GM23338 (cell line): ENCODE measurements at regions not wholly inside any gene's neighbourhood (a gene's known extent, or its start where the extent isn't known, plus 50 kb on each side); places are given as distances from the start of the nearest gene placed in this dataset.

ENCODE experiments used
- ATAC-seq: fragments of 200-7000 bp; cut with Tn5 transposase; 3 replicates; pipeline ENCODE4 v1.9.1; 2020
- DNase-seq: peaks from one replicate; pipeline ENCODE4 v3.0.0-alpha.2; 2015; ENCODE audit warnings: low spot score
- H2AFZ ChIP-seq: fragments of 200-600 bp; sonication (generic); 2 replicates; pipeline ENCODE4 v1.8.0; 2016; ENCODE audit warnings: antibody characterized with exemption, mild to moderate bottlenecking, moderate library complexity
- H3F3A ChIP-seq: fragments of 200-600 bp; sonication (generic); replicated peaks from 2 replicates; pipeline ENCODE4 v1.8.0; 2017; ENCODE audit warnings: antibody characterized with exemption, mixed run types, low read depth
- H3K27ac ChIP-seq: fragments of 200-600 bp; sonication (generic); 2 replicates; pipeline ENCODE4 v1.6.1; 2016; ENCODE audit warnings: low read depth
- H3K27me3 ChIP-seq: fragments of 200-600 bp; sonication (generic); 2 replicates; pipeline ENCODE4 v1.8.0; 2016; ENCODE audit warnings: mild to moderate bottlenecking, mixed run types, moderate library complexity; ENCODE audit not compliant: insufficient read depth
- H3K36me3 ChIP-seq: fragments of 200-600 bp; sonication (generic); 2 replicates; pipeline ENCODE4 v1.8.0; 2016; ENCODE audit warnings: mild to moderate bottlenecking; ENCODE audit not compliant: insufficient read depth
- H3K4me1 ChIP-seq: fragments of 200-600 bp; sonication (generic); 2 replicates; pipeline ENCODE4 v1.8.0; 2016; ENCODE audit warnings: mild to moderate bottlenecking, moderate library complexity; ENCODE audit not compliant: insufficient read depth
- H3K4me2 ChIP-seq: fragments of 200-600 bp; sonication (generic); 2 replicates; pipeline ENCODE4 v1.7.1; 2017; ENCODE audit warnings: mixed run types
- H3K4me3 ChIP-seq: fragments of 200-600 bp; sonication (generic); 2 replicates; pipeline ENCODE4 v1.6.1; 2016; ENCODE audit warnings: mixed run types
- H3K79me2 ChIP-seq: fragments of 200-600 bp; sonication (generic); replicated peaks from 2 replicates; pipeline ENCODE4 v1.8.0; 2017; ENCODE audit warnings: mild to moderate bottlenecking; ENCODE audit not compliant: insufficient read depth
- H3K9me2 ChIP-seq: fragments of 200-600 bp; sonication (generic); 2 replicates; pipeline ENCODE4 v1.8.0; 2017; ENCODE audit not compliant: insufficient read depth
- H4K20me1 ChIP-seq: fragments of 200-600 bp; sonication (generic); replicated peaks from 2 replicates; pipeline ENCODE4 v1.8.0; 2017; ENCODE audit warnings: mild to moderate bottlenecking; ENCODE audit not compliant: insufficient read depth
- H3K27ac Mint-ChIP-seq: 2 replicates; pipeline ENCODE4 v1.8.0; 2020; ENCODE audit warnings: inconsistent platforms, mild to moderate bottlenecking, moderate library complexity, mixed read lengths
- H3K27me3 Mint-ChIP-seq: 3 replicates; pipeline ENCODE4 v1.8.0; 2022; ENCODE audit warnings: low read depth, mild to moderate bottlenecking, moderate library complexity, mixed read lengths, inconsistent platforms; ENCODE audit not compliant: insufficient read depth, poor library complexity
- H3K36me3 Mint-ChIP-seq: 3 replicates; pipeline ENCODE4 v1.8.0; 2021; ENCODE audit warnings: low read depth, mild to moderate bottlenecking, inconsistent platforms, moderate library complexity, mixed read lengths
- H3K4me1 Mint-ChIP-seq: 3 replicates; pipeline ENCODE4 v1.8.0; 2020; ENCODE audit warnings: mild to moderate bottlenecking, inconsistent platforms, mixed read lengths
- H3K4me3 Mint-ChIP-seq: 3 replicates; pipeline ENCODE4 v1.8.0; 2021; ENCODE audit warnings: moderate library complexity, mild to moderate bottlenecking, inconsistent platforms, mixed read lengths
- H3K9me3 Mint-ChIP-seq: 3 replicates; pipeline ENCODE4 v1.8.0; 2020; ENCODE audit warnings: moderate library complexity, mild to moderate bottlenecking, inconsistent platforms, mixed read lengths
- EZH2phosphoT487 ChIP-seq: fragments of 200-600 bp; sonication (generic); IDR thresholded peaks from one replicate; pipeline ENCODE4 v1.8.1; 2018; ENCODE audit warnings: antibody characterized with exemption; ENCODE audit not compliant: unreplicated experiment
- POLR2AphosphoS5 ChIP-seq: IDR thresholded peaks from 2 replicates; pipeline ENCODE4 v1.6.1; 2016; ENCODE audit warnings: antibody characterized with exemption, low read depth
- STAT1 ChIP-seq: IDR thresholded peaks from one replicate; pipeline ENCODE4 v1.6.1; 2016; ENCODE audit warnings: antibody characterized with exemption; ENCODE audit not compliant: unreplicated experiment
- TF ChIP-seq, protein P1 (sequence below): fragments of 250-450 bp; sonication (Bioruptor Pico); IDR thresholded peaks from 2 replicates; pipeline ENCODE4 v1.5.0; 2020; ENCODE audit warnings: mild to moderate bottlenecking, moderate library complexity
- TF ChIP-seq, protein P2 (sequence below), 2 experiments: fragments of 200-600 bp in 1 of 2; sonication (generic) in 1 of 2; conservative IDR thresholded peaks; 2 replicates each; pipeline versions ENCODE4 v1.5.1 to v1.6.1; 2016 to 2017; ENCODE audit warnings: antibody characterized with exemption in 2 of 2, low read depth in 2 of 2, mild to moderate bottlenecking in 2 of 2, moderate library complexity in 1 of 2
- TF ChIP-seq, protein P3 (sequence below): IDR thresholded peaks from 2 replicates; pipeline ENCODE4 v1.6.1; 2016; ENCODE audit warnings: antibody characterized with exemption

DNA sequence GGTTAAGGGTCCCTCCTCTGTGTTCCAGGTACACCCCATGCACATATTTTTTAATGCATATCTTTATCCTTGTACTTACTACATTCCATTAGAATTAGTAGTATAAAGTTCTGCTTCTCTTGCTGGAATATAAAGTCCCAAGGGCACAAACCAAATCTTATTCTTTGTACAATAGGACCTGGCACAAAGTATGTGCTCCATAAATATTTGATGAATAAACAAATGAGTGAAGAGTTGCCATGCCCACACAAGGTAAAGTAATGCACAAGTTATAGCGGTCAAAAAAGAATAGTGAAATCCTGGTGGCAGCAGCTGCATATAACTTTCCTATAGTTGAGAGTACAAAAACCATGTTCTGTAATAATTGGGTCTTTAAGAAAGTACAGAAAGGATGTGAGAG is 82.1 kb upstream of the BMP4 start (continued):
- TF ChIP-seq, protein P1, sequence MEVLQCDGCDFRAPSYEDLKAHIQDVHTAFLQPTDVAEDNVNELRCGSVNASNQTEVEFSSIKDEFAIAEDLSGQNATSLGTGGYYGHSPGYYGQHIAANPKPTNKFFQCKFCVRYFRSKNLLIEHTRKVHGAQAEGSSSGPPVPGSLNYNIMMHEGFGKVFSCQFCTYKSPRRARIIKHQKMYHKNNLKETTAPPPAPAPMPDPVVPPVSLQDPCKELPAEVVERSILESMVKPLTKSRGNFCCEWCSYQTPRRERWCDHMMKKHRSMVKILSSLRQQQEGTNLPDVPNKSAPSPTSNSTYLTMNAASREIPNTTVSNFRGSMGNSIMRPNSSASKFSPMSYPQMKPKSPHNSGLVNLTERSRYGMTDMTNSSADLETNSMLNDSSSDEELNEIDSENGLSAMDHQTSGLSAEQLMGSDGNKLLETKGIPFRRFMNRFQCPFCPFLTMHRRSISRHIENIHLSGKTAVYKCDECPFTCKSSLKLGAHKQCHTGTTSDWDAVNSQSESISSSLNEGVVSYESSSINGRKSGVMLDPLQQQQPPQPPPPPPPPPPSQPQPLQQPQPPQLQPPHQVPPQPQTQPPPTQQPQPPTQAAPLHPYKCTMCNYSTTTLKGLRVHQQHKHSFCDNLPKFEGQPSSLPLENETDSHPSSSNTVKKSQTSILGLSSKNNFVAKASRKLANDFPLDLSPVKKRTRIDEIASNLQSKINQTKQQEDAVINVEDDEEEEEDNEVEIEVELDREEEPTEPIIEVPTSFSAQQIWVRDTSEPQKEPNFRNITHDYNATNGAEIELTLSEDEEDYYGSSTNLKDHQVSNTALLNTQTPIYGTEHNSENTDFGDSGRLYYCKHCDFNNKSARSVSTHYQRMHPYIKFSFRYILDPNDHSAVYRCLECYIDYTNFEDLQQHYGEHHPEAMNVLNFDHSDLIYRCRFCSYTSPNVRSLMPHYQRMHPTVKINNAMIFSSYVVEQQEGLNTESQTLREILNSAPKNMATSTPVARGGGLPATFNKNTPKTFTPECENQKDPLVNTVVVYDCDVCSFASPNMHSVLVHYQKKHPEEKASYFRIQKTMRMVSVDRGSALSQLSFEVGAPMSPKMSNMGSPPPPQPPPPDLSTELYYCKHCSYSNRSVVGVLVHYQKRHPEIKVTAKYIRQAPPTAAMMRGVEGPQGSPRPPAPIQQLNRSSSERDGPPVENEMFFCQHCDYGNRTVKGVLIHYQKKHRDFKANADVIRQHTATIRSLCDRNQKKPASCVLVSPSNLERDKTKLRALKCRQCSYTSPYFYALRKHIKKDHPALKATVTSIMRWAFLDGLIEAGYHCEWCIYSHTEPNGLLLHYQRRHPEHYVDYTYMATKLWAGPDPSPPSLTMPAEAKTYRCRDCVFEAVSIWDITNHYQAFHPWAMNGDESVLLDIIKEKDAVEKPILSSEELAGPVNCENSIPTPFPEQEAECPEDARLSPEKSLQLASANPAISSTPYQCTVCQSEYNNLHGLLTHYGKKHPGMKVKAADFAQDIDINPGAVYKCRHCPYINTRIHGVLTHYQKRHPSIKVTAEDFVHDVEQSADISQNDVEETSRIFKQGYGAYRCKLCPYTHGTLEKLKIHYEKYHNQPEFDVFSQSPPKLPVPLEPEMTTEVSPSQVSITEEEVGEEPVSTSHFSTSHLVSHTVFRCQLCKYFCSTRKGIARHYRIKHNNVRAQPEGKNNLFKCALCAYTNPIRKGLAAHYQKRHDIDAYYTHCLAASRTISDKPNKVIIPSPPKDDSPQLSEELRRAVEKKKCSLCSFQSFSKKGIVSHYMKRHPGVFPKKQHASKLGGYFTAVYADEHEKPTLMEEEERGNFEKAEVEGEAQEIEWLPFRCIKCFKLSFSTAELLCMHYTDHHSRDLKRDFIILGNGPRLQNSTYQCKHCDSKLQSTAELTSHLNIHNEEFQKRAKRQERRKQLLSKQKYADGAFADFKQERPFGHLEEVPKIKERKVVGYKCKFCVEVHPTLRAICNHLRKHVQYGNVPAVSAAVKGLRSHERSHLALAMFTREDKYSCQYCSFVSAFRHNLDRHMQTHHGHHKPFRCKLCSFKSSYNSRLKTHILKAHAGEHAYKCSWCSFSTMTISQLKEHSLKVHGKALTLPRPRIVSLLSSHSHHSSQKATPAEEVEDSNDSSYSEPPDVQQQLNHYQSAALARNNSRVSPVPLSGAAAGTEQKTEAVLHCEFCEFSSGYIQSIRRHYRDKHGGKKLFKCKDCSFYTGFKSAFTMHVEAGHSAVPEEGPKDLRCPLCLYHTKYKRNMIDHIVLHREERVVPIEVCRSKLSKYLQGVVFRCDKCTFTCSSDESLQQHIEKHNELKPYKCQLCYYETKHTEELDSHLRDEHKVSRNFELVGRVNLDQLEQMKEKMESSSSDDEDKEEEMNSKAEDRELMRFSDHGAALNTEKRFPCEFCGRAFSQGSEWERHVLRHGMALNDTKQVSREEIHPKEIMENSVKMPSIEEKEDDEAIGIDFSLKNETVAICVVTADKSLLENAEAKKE (CRISPR knock-in tag) = no peak
- TF ChIP-seq STAT1 = no peak
- TF ChIP-seq, protein P2, sequence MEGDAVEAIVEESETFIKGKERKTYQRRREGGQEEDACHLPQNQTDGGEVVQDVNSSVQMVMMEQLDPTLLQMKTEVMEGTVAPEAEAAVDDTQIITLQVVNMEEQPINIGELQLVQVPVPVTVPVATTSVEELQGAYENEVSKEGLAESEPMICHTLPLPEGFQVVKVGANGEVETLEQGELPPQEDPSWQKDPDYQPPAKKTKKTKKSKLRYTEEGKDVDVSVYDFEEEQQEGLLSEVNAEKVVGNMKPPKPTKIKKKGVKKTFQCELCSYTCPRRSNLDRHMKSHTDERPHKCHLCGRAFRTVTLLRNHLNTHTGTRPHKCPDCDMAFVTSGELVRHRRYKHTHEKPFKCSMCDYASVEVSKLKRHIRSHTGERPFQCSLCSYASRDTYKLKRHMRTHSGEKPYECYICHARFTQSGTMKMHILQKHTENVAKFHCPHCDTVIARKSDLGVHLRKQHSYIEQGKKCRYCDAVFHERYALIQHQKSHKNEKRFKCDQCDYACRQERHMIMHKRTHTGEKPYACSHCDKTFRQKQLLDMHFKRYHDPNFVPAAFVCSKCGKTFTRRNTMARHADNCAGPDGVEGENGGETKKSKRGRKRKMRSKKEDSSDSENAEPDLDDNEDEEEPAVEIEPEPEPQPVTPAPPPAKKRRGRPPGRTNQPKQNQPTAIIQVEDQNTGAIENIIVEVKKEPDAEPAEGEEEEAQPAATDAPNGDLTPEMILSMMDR (conservative IDR thresholded peaks at IDR 0.05; ENCODE audit: low read depth in 2 of 2) = no peak
- no peak for TF ChIP-seq EZH2phosphoT487

DNA sequence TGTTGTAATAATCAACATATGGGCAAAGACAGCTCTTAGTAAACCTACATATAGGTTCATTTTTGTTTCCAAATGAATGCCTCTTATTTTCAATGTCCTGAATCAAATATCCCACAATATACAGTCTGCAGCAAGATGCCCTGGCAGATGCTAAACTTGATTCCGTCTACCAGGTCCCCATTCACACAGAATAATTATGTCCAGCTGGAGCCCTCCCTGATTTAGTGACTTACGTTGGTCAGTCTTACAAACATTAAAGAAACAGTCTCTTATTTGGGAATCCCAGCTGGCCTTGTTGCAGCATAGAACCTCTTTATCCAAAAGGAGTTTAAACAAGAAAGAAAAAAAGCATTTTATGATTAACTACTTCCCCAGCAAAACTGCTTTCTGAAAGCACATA is 82.7 kb upstream of the BMP4 start:
- no peaks in the 10 kb centered on the region for H4K20me1 ChIP-seq
- H3F3A ChIP-seq = no peaks in the 10 kb centered on the region
- DNase-seq = no peak
- H3K4me2 ChIP-seq = no peak overlapping the region
- no peaks in the 10 kb centered on the region for H3K9me2 ChIP-seq
- Mint-ChIP-seq H3K9me3 (peaks cover 14% of the 10 kb centered on the region), H3K4me1 (no peaks in the 10 kb centered on the region; the same call in 1 of the 3 replicates), H3K27ac (no peak overlapping the region), H3K36me3 (peaks cover 9% of the 10 kb centered on the region), H3K27me3 (no peaks in the 10 kb centered on the region), H3K4me3 (no peak overlapping the region)
- H2AFZ ChIP-seq = no peak overlapping the region
- H3K4me1 ChIP-seq = no peaks in the 10 kb centered on the region
- ATAC-seq = no peak
- H3K36me3 ChIP-seq = peaks cover 9% of the 10 kb centered on the region; the same call in 1 of the 2 replicates
- H3K27me3 ChIP-seq = no peaks in the 10 kb centered on the region
- H3K27ac ChIP-seq = no peak overlapping the region
- H3K79me2 ChIP-seq = no peaks in the 10 kb centered on the region
- no peak overlapping the region for H3K4me3 ChIP-seq
- TF ChIP-seq, protein P3, sequence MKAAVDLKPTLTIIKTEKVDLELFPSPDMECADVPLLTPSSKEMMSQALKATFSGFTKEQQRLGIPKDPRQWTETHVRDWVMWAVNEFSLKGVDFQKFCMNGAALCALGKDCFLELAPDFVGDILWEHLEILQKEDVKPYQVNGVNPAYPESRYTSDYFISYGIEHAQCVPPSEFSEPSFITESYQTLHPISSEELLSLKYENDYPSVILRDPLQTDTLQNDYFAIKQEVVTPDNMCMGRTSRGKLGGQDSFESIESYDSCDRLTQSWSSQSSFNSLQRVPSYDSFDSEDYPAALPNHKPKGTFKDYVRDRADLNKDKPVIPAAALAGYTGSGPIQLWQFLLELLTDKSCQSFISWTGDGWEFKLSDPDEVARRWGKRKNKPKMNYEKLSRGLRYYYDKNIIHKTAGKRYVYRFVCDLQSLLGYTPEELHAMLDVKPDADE = no peak
- TF ChIP-seq, protein P2 (conservative IDR thresholded peaks at IDR 0.05; ENCODE audit: low read depth in 2 of 2) = no peak
- no peak for TF ChIP-seq POLR2AphosphoS5
